Muscle of back (tissue), 3 donors: ENCODE measurements at regions not wholly inside any gene's neighbourhood (a gene's known extent, or its start where the extent isn't known, plus 50 kb on each side); places are given as distances from the start of the nearest gene placed in this dataset.
"Not testable (repeated sequence)": the region's sequence is repeated elsewhere in the genome, so short reads cannot be mapped to it uniquely, and the experiment has no call there.

Source experiments
- DNase-seq, 3 donors: peaks; one replicate each; pipeline versions ENCODE4 v3.0.0 to v3.0.0-alpha.2; 2013

DNA sequence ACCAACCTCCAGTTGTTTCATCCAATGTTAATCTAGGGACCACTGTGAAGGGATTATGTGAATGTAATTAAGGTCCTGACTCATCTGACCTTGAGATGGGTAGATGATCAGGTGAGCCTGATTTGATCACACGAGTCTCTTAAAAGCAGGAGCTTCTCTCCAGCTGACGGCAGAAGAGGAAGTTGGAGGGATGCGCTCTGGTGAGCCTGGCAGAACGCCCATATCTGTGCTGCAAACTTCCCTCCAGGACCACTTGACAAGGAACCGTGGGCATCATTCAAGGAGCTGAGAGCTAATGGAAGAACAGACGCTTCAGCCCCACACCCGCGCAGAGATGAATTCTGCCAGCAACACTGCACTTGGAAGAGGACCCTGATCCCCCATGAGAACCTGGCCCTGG lies 642.4 kb downstream of the TNS3 start:
- DNase-seq = no peak

- DNase-seq = no peak
These were observed 642.8 kb downstream of the TNS3 start for GRCh38 chr7:46939089-46939488.

DNA sequence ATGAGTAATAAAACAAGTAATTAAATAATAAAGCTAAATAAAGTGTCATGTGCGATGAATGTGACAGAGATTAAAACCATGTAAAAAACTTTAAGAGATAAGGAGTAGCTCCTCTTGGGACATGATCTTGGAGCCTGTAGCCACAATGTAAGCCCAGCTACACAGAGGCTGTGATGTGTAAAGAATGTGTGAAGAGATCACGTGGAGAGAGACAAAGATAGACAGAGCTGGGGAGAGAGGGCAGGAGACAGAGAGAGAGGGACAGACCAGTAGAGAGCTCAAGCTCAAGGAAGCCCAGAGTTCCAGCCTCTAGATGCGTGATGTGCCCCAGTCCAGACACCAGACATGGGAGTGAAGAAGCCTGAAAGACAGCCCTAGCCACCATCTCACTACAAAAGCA lies 644.1 kb downstream of the TNS3 start:
- no peak for DNase-seq

GRCh38 chr7:46934198-46934825 lies 647.6 kb downstream of the TNS3 start:
- DNase-seq = no peak

DNA sequence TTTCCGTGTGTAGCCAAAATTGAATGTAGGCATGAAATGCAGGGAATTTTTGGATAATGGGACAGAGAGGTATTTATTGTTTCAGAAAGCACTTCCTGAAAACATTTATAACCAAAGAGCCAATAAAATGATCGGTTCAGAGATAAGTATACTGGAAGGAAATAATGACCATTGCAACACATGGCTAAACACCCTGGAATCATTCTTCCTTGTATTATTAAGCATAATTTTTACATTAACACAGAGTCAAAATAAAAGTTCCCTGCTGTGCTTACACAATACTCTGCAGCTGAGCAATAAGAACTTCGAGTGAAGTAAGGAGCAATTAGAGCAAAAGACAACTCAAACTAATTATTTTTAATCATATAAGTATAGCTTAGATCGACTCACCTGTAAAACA lies 648.3 kb downstream of the TNS3 start:
- peak in 2 of 3 donors; percentile 11 to 19 for DNase-seq

DNA sequence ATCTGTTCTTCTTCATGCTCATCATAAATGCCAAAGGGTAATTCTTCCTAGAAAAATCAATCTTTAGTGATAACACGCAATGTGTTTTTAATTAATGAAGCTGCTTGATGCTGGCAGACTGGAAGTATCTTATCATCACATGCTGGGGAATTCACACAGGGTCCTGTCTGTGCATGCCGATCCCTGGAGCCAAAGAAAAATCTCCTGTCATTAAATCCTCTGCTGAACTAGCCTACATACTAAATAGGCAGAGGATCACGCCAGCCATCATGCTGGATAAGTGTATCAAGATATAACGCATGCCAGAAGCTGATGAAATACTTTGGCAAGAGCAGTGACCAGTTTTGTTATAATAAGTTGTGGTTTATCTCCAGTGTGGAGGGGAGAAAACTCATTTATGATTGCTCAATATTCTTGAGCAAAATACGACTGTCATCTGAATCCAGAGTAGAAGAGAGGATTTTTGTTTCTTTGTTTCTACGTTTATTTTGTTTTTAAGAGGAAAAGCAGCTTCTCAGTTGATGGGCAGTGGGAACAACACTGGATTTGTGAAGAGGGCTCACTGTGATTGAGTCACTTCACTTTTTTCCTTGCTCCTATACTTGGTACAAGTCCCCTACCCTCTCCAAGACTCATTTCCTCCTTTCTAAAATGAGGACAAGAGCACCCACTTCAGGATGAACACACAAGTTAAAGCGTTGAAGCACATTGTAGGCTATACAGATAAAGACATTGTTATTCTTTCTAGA lies 649.1 kb downstream of the TNS3 start:
- DNase-seq = peak; percentile 79 to 98 (median 89)

GRCh38 chr7:46932306-46932675 lies 649.6 kb downstream of the TNS3 start:
- no peak for DNase-seq

- DNase-seq = peak in 1 of 3 donors; percentile 81
These were observed 651.5 kb downstream of the TNS3 start for GRCh38 chr7:46930366-46930765.

DNA sequence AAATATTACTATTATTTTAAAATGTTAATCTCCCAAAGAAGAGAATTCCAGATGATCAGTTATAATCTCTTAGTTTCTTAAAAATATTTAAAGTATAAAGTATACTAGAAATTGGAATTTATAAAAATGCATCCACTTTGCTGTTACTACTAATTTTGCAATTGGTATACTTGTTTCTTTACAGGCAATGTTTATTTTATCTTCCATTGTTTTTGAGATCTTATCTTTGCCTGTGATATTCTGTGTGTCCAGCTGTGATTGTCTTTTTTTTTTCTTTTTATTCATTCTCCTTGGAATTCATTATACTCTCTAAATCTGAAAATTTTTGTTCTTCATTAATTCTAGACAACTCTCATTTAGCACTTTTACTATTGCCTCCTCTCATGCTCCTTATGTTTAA lies 652.6 kb downstream of the TNS3 start:
- DNase-seq = no peak

GRCh38 chr7:46928719-46929118 lies 653.2 kb downstream of the TNS3 start:
- DNase-seq = no peak

DNA sequence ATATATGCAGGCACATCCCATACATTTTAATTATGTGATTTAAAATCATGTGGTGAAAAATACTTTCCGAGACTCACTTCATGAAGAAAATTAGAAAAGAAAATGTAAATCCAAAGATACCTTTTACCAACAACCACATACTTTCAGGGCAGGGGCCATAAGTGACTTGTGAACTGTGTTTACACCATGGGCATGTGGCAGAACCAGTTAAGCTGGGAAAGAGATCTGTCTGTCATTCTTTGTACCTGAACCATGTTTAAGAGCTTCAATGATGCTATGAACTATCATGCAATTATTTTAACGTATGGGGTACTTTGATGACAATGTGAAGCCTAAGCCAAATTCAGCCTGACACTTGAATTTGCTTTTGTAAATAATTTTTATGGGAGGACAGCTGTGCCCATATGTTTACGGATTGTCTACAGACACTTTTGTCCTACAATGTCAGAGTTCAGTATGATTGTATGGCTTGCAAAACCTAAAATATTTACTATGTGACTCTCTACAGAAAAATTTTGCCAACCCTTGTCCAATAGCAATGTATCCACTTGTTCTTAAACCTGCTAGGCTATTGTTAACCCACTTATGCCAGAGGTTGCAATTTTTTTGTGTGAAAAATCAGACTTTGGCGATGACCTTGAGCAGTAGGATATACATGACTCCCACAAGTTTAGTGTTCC lies 654.6 kb downstream of the TNS3 start:
- no peak for DNase-seq

DNA sequence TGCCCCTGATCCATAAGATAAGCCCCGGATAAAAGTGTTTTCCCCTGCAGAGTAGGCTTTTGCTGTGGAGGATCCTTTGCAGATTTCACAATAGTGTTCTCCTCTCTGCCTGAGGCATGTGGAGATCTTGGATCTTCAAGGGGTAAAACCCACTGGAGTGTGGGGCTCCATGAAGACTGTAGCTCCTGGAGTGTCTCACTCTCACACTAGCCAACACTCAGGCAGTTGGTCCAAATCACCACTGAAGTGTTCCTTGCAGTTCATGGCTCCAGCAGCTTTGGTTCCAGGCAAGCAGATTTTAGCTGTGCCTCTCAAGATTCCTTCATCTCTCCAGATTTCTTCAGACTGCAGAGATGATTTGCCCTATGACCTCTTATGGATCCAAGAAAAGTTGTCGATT lies 665.3 kb downstream of the TNS3 start:
- no peak for DNase-seq

- DNase-seq = no peak
These were observed 669.2 kb downstream of the TNS3 start for GRCh38 chr7:46912692-46913091.

GRCh38 chr7:46909601-46910051 lies 672.3 kb downstream of the TNS3 start:
- peak in 1 of 3 donors; percentile 91 for DNase-seq

- peak in 1 of 3 donors; percentile 67 for DNase-seq
These were observed 673.1 kb downstream of the TNS3 start for GRCh38 chr7:46908770-46909169.

DNA sequence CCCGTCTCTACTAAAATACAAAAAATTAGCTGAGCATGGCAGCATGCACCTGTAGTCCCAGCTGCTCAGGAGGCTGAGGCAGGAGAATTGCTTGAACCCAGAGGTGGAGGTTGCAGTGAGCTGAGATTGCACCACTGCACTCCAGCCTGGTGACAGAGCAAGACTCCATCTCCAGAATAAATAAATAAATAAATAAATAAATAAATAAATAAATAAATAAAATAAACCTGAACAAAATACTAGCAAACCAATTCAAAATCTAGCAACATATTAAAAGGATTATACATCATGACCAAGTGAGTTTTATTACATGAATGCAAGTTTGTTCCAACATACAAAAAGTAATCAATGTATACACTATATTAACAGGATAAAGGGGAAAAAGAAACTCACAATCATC lies 677.4 kb downstream of the TNS3 start:
- DNase-seq = not testable (repeated sequence)

DNA sequence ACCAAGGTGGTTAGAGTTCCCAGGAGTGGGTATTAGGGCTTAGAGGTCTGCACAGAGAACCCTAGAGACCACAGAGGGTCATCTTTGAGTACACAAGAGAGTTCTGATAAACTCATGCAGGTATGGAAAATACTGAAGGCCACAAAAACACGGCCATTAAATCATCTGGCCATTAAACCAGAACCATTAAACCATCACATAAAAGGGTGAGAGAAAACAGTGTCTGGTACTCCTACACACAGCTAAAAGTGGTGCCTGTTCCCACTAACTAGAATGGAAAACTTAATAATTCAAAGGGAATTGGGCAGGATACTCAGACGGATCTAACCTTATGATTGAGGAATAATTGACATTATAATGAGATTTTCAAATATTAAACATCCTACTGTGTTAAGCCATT lies 679.4 kb downstream of the TNS3 start:
- no peak for DNase-seq

DNA sequence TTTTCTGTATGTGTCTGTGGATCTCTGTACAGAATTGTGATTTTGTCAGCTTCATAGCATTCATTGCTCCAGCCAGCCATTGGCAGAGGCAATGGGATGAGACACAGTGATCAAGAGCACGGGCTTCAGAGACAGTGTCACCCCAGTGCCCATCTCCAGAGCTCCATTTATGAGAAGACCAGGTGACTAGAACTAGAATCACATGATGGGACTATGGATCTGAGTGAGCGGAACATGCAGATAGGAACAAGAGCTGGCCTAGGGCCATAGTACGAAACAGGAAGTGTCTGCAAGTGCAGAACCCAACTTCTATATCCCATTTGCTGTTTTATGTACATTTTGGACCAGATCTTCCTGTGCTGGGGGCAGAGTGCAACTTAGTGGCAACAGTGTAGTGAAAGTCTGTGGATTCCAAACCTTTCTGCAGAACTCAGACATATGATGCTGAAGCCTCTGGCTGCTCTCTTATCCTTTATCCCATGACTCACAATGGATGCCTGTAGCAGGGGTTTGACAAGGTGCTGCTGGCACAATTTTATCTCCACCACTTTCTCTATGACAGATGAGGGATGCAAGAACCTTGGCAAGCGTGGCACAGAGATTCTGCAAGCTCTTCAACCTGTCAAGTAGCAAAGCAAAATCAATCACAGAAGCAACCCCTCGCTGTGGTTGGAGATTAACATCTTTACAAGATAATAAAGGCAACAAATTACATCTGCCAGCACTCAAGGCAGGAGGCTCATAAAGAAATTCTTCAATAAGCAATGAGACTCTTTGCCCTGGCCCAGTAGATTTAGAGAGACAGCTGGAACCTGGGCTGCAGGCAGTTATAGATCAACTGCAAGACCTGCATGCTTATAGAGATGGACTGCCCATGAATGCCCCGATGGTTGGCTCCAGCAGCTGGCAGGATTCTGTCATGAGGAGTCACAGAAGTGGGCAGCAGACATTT lies 681.3 kb downstream of the TNS3 start:
- DNase-seq = no peak

GRCh38 chr7:46897381-46897780 lies 684.5 kb downstream of the TNS3 start:
- DNase-seq = peak in 2 of 3 donors; percentile 10 to 37

GRCh38 chr7:46886669-46887374 lies 695.1 kb downstream of the TNS3 start:
- no peak for DNase-seq

- DNase-seq = no peak
These were observed 696.7 kb downstream of the TNS3 start for GRCh38 chr7:46885167-46885566.
